GM12878 (cell line): ENCODE measurements at regions not wholly inside any gene's neighbourhood (a gene's known extent, or its start where the extent isn't known, plus 50 kb on each side); places are given as distances from the start of the nearest gene placed in this dataset.

ENCODE experiments used
- ATAC-seq: fragments of 200-7000 bp; cut with Tn5 transposase; 3 replicates; pipeline ENCODE4 v1.9.1; 2020; ENCODE audit warnings: mild to moderate bottlenecking, moderate library complexity
- BruUV-seq: library from RNA; stranded (reverse); fragments of 400-500 nt; replicated peaks from 2 replicates; lab custom pipeline; 2021; lab: Mats Ljungman, UMichigan
- CTCF ChIA-PET: fragments of 300-600 bp; sonication (Branson Sonifier 250); formaldehyde crosslinking; extraction: SDS; loops from one replicate; lab custom pipeline; 2021; ENCODE audit warnings: inconsistent platforms; lab: Yijun Ruan, JAX
- POLR2A ChIA-PET: fragments of 350-600 bp; formaldehyde crosslinking; extraction: SDS; loops from one replicate; lab custom pipeline; 2021; ENCODE audit warnings: inconsistent platforms; lab: Charles Lee
- RAD21 ChIA-PET: fragments of 300-600 bp; sonication (Branson Sonifier 250); formaldehyde crosslinking; loops from one replicate; lab custom pipeline; 2023; ENCODE audit warnings: antibody characterized with exemption; ENCODE audit not compliant: unreplicated experiment; lab: Charles Lee
- SMC1A ChIA-PET: fragments of 300-600 bp; sonication (Branson Sonifier 250); formaldehyde crosslinking; loops from one replicate; lab custom pipeline; 2023; ENCODE audit not compliant: unreplicated experiment, uncharacterized antibody; lab: Charles Lee
- DNase-seq: peaks from one replicate; pipeline ENCODE4 v3.0.0-alpha.2; 2011; ENCODE audit warnings: low read depth, low spot score
- FAIRE-seq: peaks from 3 replicates; lab custom pipeline; 2011; peaks lifted over from hg19 to GRCh38; lab: Jason Lieb, UNC
- H2AFZ ChIP-seq: 2 replicates; pipeline ENCODE4 v1.6.0; 2011; ENCODE audit warnings: low read depth, low read length, control low read depth; ENCODE audit not compliant: control insufficient read depth
- H3K27ac ChIP-seq: 2 replicates; pipeline ENCODE4 v1.5.1; 2011; ENCODE audit warnings: control low read depth; ENCODE audit not compliant: control insufficient read depth, insufficient read depth
- H3K27me3 ChIP-seq, 2 experiments: replicated peaks in 1 of 2; 2 replicates each; pipeline versions ENCODE4 v1.6.0 to v1.6.1; 2011; ENCODE audit warnings: low read length in 1 of 2; ENCODE audit not compliant: control insufficient read depth in 2 of 2, insufficient read depth in 2 of 2
- H3K36me3 ChIP-seq, 2 experiments: 2 replicates each; pipeline ENCODE4 v1.5.1; 2011; ENCODE audit warnings: low read length in 1 of 2; ENCODE audit not compliant: control insufficient read depth in 2 of 2, insufficient read depth in 2 of 2
- H3K4me1 ChIP-seq: 2 replicates; pipeline ENCODE4 v1.6.1; 2011; ENCODE audit warnings: mild to moderate bottlenecking, low read length, moderate library complexity, mixed read lengths; ENCODE audit not compliant: control insufficient read depth, insufficient read depth
- H3K4me2 ChIP-seq: 2 replicates; pipeline ENCODE4 v1.6.0; 2011; ENCODE audit warnings: control low read depth; ENCODE audit not compliant: control insufficient read depth, insufficient read depth
- H3K4me3 ChIP-seq: fragments of 200-600 bp; sonication (generic); 2 replicates; pipeline ENCODE4 v1.5.1; 2016
- H3K79me2 ChIP-seq: 2 replicates; pipeline ENCODE4 v1.6.0; 2011; ENCODE audit warnings: low read length; ENCODE audit not compliant: control insufficient read depth, insufficient read depth
- H3K9ac ChIP-seq: 2 replicates; pipeline ENCODE4 v1.8.0; 2011; ENCODE audit warnings: low read length, control low read depth, mixed read lengths; ENCODE audit not compliant: control insufficient read depth, insufficient read depth
- H3K9me3 ChIP-seq: replicated peaks from 3 replicates; pipeline ENCODE4 v1.5.1; 2011; ENCODE audit warnings: mild to moderate bottlenecking, low read length; ENCODE audit not compliant: control insufficient read depth, insufficient read depth
- H4K20me1 ChIP-seq: 2 replicates; pipeline ENCODE4 v1.6.0; 2011; ENCODE audit not compliant: control insufficient read depth, insufficient read depth
- BCL3 ChIP-seq: IDR thresholded peaks from 2 replicates; pipeline ENCODE4 v1.6.1; 2011; ENCODE audit warnings: borderline replicate concordance, low read depth, mild to moderate bottlenecking, moderate library complexity, low read length; ENCODE audit not compliant: insufficient read depth, poor library complexity, severe bottlenecking
- EED ChIP-seq: sonication (generic); IDR thresholded peaks from 2 replicates; pipeline ENCODE4 v1.6.1; 2016; ENCODE audit warnings: antibody characterized with exemption, low read depth
- MEF2A ChIP-seq: IDR thresholded peaks from 2 replicates; pipeline ENCODE4 v1.6.1; 2011; ENCODE audit warnings: low read depth, mild to moderate bottlenecking, low read length, moderate library complexity; ENCODE audit not compliant: insufficient read depth
- MTA2 ChIP-seq: fragments of 450-650 bp; IDR thresholded peaks from 2 replicates; pipeline ENCODE4 v1.6.1; 2016; ENCODE audit warnings: low read depth, mild to moderate bottlenecking, moderate library complexity
- MXI1 ChIP-seq: fragments of 150-350 bp; IDR thresholded peaks from 2 replicates; pipeline ENCODE4 v1.6.1; 2011; ENCODE audit warnings: low read depth, mild to moderate bottlenecking, inconsistent platforms, low read length, improper control_type of control experiment
- NFYB ChIP-seq: IDR thresholded peaks from 2 replicates; pipeline ENCODE4 v1.6.1; 2011; ENCODE audit warnings: low read depth, mild to moderate bottlenecking, low read length, improper control_type of control experiment, moderate library complexity; ENCODE audit not compliant: insufficient read depth
- RAD21 ChIP-seq: IDR thresholded peaks from 2 replicates; pipeline ENCODE4 v1.6.1; 2011; ENCODE audit warnings: mild to moderate bottlenecking, low read depth, low read length, moderate library complexity; ENCODE audit not compliant: insufficient read depth
- RELB ChIP-seq: fragments of 450-650 bp; IDR thresholded peaks from 2 replicates; pipeline ENCODE4 v1.6.1; 2017; ENCODE audit warnings: low read depth, mild to moderate bottlenecking, moderate library complexity
- TAF1 ChIP-seq: IDR thresholded peaks from 2 replicates; pipeline ENCODE4 v1.6.1; 2011; ENCODE audit warnings: mild to moderate bottlenecking, low read depth, low read length, borderline replicate concordance
- ZBTB4 ChIP-seq: fragments of 450-650 bp; formaldehyde crosslinking; IDR thresholded peaks from 2 replicates; pipeline ENCODE4 v1.4.0; 2022; ENCODE audit warnings: mild to moderate bottlenecking, moderate library complexity
- ZNF24 ChIP-seq: fragments of 450-650 bp; IDR thresholded peaks from 2 replicates; pipeline ENCODE4 v1.6.1; 2017; ENCODE audit warnings: antibody characterized with exemption, mild to moderate bottlenecking
- WGBS: methylation state at CpG from one replicate; pipeline ENCODE4 v1.1.6; 2016; ENCODE audit warnings: low lambda C conversion rate; ENCODE audit not compliant: insufficient replicate concordance, insufficient coverage; ENCODE audit errors: missing lambda C conversion rate; 5-methylcytosine and 5-hydroxymethylcytosine counted together
- in situ Hi-C: fragments of 300-500 bp; cut with MboI; formaldehyde crosslinking; loops from 9 replicates; pipeline ENCODE4 v1.14.3; 2018; ENCODE audit warnings: mixed read lengths
- intact Hi-C: fragments of 100-400 bp; cut with micrococcal nuclease; formaldehyde crosslinking; loops from one replicate; pipeline ENCODE4 v1.14.2; 2022; ENCODE audit not compliant: unreplicated experiment

GRCh38 chr21:16363100-16363499 lies 633.3 kb downstream of the USP25 start:
- 2% methylated on average over 2 of the region's 2 CpGs for WGBS
- ChIA-PET SMC1A (no interaction called here), CTCF (no interaction called here), RAD21 (no interaction called here), POLR2A (no interaction called here)
- H3K36me3 ChIP-seq = no peaks in the 10 kb centered on the region
- no peak overlapping the region for H3K4me3 ChIP-seq
- ATAC-seq (no peak), FAIRE-seq (no peak), DNase-seq (no peak)
- TF ChIP-seq MEF2A = no peak
- TF ChIP-seq ZNF24 = no peak
- no peak for TF ChIP-seq RELB
- no peak overlapping the region for H2AFZ ChIP-seq
- no TSS peak for BruUV-seq
- H3K9ac ChIP-seq = no peak overlapping the region
- in situ Hi-C loops (no loop called here), intact Hi-C loops (no loop called here)
- no peaks in the 10 kb centered on the region for H3K27me3 ChIP-seq
- no peaks in the 10 kb centered on the region for H3K79me2 ChIP-seq
- H3K4me2 ChIP-seq = no peak overlapping the region
- H3K4me1 ChIP-seq = no peaks in the 10 kb centered on the region
- H3K9me3 ChIP-seq = no peaks in the 10 kb centered on the region
- no peak overlapping the region for H3K27ac ChIP-seq
- no peaks in the 10 kb centered on the region for H4K20me1 ChIP-seq

GRCh38 chr21:16363518-16363917 lies 633.7 kb downstream of the USP25 start:
- Histone ChIP-seq H3K4me2 (no peak overlapping the region), H3K4me1 (no peaks in the 10 kb centered on the region), H2AFZ (no peak overlapping the region), H3K36me3 (no peaks in the 10 kb centered on the region), H3K79me2 (no peaks in the 10 kb centered on the region), H3K27ac (no peak overlapping the region), H3K9ac (no peak overlapping the region), H3K27me3 (no peaks in the 10 kb centered on the region), H3K4me3 (no peak overlapping the region), H4K20me1 (no peaks in the 10 kb centered on the region), H3K9me3 (no peaks in the 10 kb centered on the region)
- in situ Hi-C loops (no loop called here), intact Hi-C loops (no loop called here)
- SMC1A ChIA-PET = no interaction called here
- POLR2A ChIA-PET = no interaction called here
- DNase-seq = no peak
- FAIRE-seq = no peak
- WGBS = 16% methylated on average over 3 of the region's 3 CpGs
- BruUV-seq = no TSS peak
- RAD21 ChIA-PET = no interaction called here
- ATAC-seq = no peak
- CTCF ChIA-PET = no interaction called here
- no peak for TF ChIP-seq EED
- no peak for TF ChIP-seq MXI1
- no peak for TF ChIP-seq RAD21
- no peak for TF ChIP-seq BCL3
- no peak for TF ChIP-seq ZBTB4 (CRISPR knock-in tag)
- no peak for TF ChIP-seq NFYB
- no peak for TF ChIP-seq MTA2
- no peak for TF ChIP-seq TAF1
